Skeletal muscle tissue (tissue), 3 donors: ENCODE measurements at regions not wholly inside any gene's neighbourhood (a gene's known extent, or its start where the extent isn't known, plus 50 kb on each side); places are given as distances from the start of the nearest gene placed in this dataset.

ENCODE experiments used
- H3K27ac ChIP-seq: one replicate; pipeline ENCODE4 v1.7.0; 2013; ENCODE audit warnings: mild to moderate bottlenecking, low read depth, low read length, inconsistent platforms
- H3K27me3 ChIP-seq, 3 donors: one replicate each; pipeline ENCODE4 v1.7.0; 2013; ENCODE audit warnings: low read length in 3 of 3; ENCODE audit not compliant: control insufficient read depth in 3 of 3, insufficient read depth in 3 of 3
- H3K36me3 ChIP-seq, 3 donors: one replicate each; pipeline ENCODE4 v1.7.0; 2013; ENCODE audit warnings: low read length in 3 of 3; ENCODE audit not compliant: control insufficient read depth in 3 of 3, insufficient read depth in 3 of 3
- H3K4me1 ChIP-seq, 3 donors: one replicate each; pipeline ENCODE4 v1.7.0; 2013; ENCODE audit warnings: low read length in 3 of 3, mild to moderate bottlenecking in 3 of 3; ENCODE audit not compliant: control insufficient read depth in 3 of 3, insufficient read depth in 3 of 3
- H3K4me3 ChIP-seq, 3 donors: one replicate each; pipeline ENCODE4 v1.7.0; 2013; ENCODE audit warnings: low read length in 3 of 3
- H3K9ac ChIP-seq, 3 donors: one replicate each; pipeline ENCODE4 v1.7.0; 2013; ENCODE audit warnings: low read length in 3 of 3, mild to moderate bottlenecking in 3 of 3, moderate library complexity in 2 of 3, low read depth in 1 of 3
- H3K9me3 ChIP-seq, 3 donors: one replicate each; pipeline ENCODE4 v1.7.0; 2013; ENCODE audit warnings: low read length in 3 of 3; ENCODE audit not compliant: control insufficient read depth in 3 of 3
- donor health status: Osteomylitis.

- Histone ChIP-seq H3K4me1 (no peaks in the 10 kb centered on the region), H3K36me3 (no peaks in the 10 kb centered on the region), H3K9me3 (no peaks in the 10 kb centered on the region), H3K27ac (no peak overlapping the region), H3K9ac (no peak overlapping the region), H3K4me3 (no peak overlapping the region), H3K27me3 (peaks cover 0 to 9% (median 4%) of the 10 kb centered on the region in 3 donors)
These were observed 135.0 kb upstream of the IRX4 start for GRCh38 chr5:2017540-2018389.

- Histone ChIP-seq H3K36me3 (no peaks in the 10 kb centered on the region), H3K4me3 (no peak overlapping the region), H3K9me3 (no peaks in the 10 kb centered on the region), H3K27me3 (peaks cover 0 to 3% (median under 1%) of the 10 kb centered on the region in 3 donors), H3K4me1 (no peaks in the 10 kb centered on the region), H3K27ac (no peak overlapping the region), H3K9ac (no peak overlapping the region)
These were observed 133.2 kb upstream of the IRX4 start for GRCh38 chr5:2015961-2016360.

- no peaks in the 10 kb centered on the region for H3K9me3 ChIP-seq
- no peaks in the 10 kb centered on the region for H3K4me1 ChIP-seq
- no peak overlapping the region for H3K4me3 ChIP-seq
- H3K27me3 ChIP-seq, result peaks cover 0 to 7% (median 3%) of the 10 kb centered on the region in 3 donors
- no peak overlapping the region for H3K9ac ChIP-seq
- H3K36me3 ChIP-seq, result no peaks in the 10 kb centered on the region
- H3K27ac ChIP-seq, result no peak overlapping the region
These were observed 132.6 kb upstream of the IRX4 start for GRCh38 chr5:2015124-2015848.

GRCh38 chr5:2014058-2014610 is 131.4 kb upstream of the IRX4 start:
- no peak overlapping the region for H3K27ac ChIP-seq
- H3K4me3 ChIP-seq, result no peak overlapping the region
- H3K9ac ChIP-seq, result no peak overlapping the region
- H3K36me3 ChIP-seq, result no peaks in the 10 kb centered on the region
- H3K9me3 ChIP-seq, result no peaks in the 10 kb centered on the region
- H3K27me3 ChIP-seq, result peaks cover 8 to 17% (median 12%) of the 10 kb centered on the region in 3 donors
- H3K4me1 ChIP-seq, result peaks cover 0 to under 1% (median 0%) of the 10 kb centered on the region in 3 donors

GRCh38 chr5:2013301-2014057 is 130.8 kb upstream of the IRX4 start:
- peaks cover 13 to 23% (median 17%) of the 10 kb centered on the region in 3 donors for H3K27me3 ChIP-seq
- H3K4me3 ChIP-seq, result no peak overlapping the region
- no peak overlapping the region for H3K27ac ChIP-seq
- no peak overlapping the region for H3K9ac ChIP-seq
- no peaks in the 10 kb centered on the region for H3K9me3 ChIP-seq
- H3K4me1 ChIP-seq, result peaks cover 0 to 5% (median 2%) of the 10 kb centered on the region in 3 donors
- H3K36me3 ChIP-seq, result no peaks in the 10 kb centered on the region

- Histone ChIP-seq H3K27me3 (peaks cover 13 to 28% (median 20%) of the 10 kb centered on the region in 3 donors), H3K9me3 (no peaks in the 10 kb centered on the region), H3K36me3 (no peaks in the 10 kb centered on the region), H3K4me3 (no peak overlapping the region), H3K9ac (no peak overlapping the region), H3K27ac (no peak overlapping the region), H3K4me1 (peaks cover 0 to 10% (median 6%) of the 10 kb centered on the region in 3 donors)
These were observed 130.2 kb upstream of the IRX4 start for GRCh38 chr5:2012885-2013284.

GRCh38 chr5:2011481-2012411 is 129.0 kb upstream of the IRX4 start:
- peaks cover 21 to 34% (median 29%) of the 10 kb centered on the region in 3 donors for H3K27me3 ChIP-seq

GRCh38 chr5:2010940-2011339 is 128.2 kb upstream of the IRX4 start:
- no peaks in the 10 kb centered on the region for H3K9me3 ChIP-seq
- peaks cover 26 to 36% (median 35%) of the 10 kb centered on the region in 3 donors for H3K27me3 ChIP-seq
- no peak overlapping the region for H3K27ac ChIP-seq
- no peak overlapping the region for H3K9ac ChIP-seq
- peaks cover 0 to 11% (median 6%) of the 10 kb centered on the region in 3 donors for H3K4me1 ChIP-seq
- H3K4me3 ChIP-seq, result no peak overlapping the region
- H3K36me3 ChIP-seq, result no peaks in the 10 kb centered on the region

More at GRCh38 chr5:2011481-2012411, 129.0 kb upstream of the IRX4 start:
- no peaks in the 10 kb centered on the region for H3K36me3 ChIP-seq
- H3K9me3 ChIP-seq, result no peaks in the 10 kb centered on the region
- peaks cover 0 to 11% (median 6%) of the 10 kb centered on the region in 3 donors for H3K4me1 ChIP-seq
- no peak overlapping the region for H3K4me3 ChIP-seq
- H3K27ac ChIP-seq, result no peak overlapping the region
- no peak overlapping the region for H3K9ac ChIP-seq
